ENCODE measurements at regions not wholly inside any gene's neighbourhood (a gene's known extent, or its start where the extent isn't known, plus 50 kb on each side); places are given as distances from the start of the nearest gene placed in this dataset.
"Not testable (repeated sequence)": the region's sequence is repeated elsewhere in the genome, so short reads cannot be mapped to it uniquely, and the experiment has no call there.

DNA sequence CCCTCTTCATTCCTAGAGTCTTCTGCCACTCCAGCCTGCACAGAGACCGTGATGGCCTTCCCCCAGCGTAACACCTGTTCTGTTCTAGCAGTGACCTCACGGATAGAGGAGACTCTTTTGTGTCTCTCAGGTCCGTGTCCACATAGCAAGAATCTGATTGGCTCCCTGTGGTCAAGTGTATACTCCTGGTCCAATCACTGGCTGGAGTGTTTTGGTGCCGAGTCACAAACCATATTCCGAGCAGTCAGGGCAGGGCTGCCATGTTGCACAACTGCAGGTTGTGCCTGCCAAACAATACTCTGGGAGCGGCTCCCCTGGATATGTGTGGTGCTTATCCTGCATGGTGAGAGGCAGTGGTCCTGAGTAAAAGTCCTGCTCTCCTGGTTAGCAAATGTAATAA is 402.4 kb downstream of the KCNRG start:
- no peak for DNase-seq (ENCODE audit: low read depth in 2 of 2)

DNA sequence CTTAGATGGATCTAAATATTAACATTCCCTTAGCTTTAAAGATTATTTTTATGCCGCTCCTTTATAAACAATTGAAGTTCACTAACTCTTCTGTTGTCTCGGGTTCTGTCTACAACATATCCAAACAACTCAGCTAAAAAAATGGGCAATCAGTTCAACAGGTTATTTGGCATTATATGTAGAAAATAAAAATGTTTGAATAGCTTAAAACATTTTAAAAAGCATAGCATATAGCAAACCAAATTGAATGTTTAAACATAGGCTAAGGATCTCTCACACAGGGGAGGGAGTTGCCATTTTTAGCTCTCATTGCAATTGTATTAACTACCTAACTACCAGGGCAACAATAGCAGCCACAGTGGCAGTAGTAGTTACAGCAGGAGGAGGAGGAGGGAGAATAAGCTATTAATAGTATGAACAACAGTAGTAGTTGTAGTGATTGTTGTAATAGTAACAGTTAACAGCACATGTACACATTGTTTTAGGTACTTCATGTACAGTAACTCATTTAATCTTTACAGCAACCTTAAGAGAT is 404.2 kb downstream of the KCNRG start:
- no peak for DNase-seq (ENCODE audit: low read depth in 2 of 2)

DNA sequence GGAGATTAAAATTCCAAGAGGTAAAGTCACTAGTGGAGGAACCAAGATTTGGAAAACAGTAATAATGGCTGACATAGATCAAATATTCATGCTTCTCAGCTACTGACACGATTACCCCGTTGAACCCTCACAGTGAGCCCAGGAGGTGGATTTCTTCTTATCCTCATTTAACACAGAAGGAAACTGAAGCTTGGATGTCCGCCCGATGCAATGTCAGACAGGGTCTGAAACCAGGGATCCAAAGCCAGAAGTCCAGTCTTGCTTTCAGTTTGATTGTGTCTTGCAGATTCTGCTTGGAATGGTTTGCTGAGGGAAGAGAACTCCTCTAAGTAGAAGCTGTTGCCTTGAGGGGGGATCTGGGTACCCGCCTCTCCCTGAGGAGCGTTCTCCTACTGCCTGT is 404.7 kb downstream of the KCNRG start:
- DNase-seq (ENCODE audit: low read depth in 2 of 2): no peak

DNA sequence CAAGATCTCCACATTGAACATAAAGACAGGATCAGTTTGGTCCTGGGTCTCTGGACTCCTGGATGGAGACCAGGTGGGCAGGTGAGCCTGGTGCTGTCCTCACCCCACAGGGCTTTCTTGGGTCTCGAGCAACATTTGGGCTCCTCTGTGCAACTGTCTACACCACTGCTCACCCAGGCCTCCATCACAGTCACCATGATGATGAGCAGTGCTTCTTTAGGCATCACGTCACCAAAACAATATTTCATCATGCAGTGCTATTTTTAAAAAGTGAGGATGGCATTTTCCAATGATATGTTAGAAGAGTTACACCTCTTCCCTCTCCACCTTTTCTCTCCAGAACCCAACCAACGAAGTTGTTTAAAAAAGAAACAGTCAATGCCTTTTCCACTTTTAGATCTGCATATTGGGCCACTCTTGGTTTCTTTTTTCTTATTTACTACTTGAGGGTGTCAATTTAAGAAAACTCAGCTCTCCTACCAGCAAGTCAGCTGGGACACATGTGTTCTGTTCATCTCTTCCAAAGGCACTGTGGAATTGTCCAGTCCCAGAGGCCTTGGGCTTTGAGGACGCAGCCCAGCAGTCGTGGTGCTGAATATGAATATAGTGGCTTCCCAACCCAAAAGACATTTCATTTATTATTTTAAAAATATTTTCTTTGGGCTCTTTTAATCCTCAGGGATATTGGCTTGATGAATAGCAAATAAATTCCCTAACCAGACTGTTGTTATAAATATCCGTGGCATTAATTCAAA is 405.7 kb downstream of the KCNRG start:
- no peak for DNase-seq (ENCODE audit: low read depth in 2 of 2)

DNA sequence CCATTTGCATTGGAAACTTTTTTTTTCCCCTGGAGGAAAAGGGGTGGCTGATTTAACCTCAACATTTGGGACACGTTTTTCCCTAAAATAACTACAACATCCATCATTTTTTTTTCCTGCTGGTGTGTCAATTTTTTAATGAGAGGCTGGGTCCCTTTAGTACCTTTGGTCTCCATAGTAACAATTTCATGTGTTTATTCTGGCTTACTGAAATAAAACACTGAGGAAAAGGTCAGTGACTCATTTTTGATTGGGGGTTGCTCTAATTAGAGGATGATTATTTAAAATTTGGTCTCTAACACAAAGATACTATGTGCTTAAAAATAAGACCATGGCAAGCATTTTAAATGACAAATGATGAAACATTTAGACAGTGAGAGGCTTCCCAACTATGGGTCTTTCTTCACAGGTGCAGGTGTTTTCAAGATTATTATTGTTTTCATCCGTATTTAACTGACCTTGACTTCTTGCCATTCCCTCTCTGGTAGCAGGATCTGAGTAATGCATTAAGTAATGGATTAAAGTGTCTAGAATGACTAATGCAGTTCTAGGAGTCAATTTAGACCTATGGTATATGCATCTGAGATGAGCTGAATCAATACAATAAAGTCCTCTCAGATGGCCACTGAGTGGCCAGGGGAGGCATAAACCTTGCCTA is 406.4 kb downstream of the KCNRG start:
- DNase-seq (ENCODE audit: low read depth in 2 of 2): no peak

DNA sequence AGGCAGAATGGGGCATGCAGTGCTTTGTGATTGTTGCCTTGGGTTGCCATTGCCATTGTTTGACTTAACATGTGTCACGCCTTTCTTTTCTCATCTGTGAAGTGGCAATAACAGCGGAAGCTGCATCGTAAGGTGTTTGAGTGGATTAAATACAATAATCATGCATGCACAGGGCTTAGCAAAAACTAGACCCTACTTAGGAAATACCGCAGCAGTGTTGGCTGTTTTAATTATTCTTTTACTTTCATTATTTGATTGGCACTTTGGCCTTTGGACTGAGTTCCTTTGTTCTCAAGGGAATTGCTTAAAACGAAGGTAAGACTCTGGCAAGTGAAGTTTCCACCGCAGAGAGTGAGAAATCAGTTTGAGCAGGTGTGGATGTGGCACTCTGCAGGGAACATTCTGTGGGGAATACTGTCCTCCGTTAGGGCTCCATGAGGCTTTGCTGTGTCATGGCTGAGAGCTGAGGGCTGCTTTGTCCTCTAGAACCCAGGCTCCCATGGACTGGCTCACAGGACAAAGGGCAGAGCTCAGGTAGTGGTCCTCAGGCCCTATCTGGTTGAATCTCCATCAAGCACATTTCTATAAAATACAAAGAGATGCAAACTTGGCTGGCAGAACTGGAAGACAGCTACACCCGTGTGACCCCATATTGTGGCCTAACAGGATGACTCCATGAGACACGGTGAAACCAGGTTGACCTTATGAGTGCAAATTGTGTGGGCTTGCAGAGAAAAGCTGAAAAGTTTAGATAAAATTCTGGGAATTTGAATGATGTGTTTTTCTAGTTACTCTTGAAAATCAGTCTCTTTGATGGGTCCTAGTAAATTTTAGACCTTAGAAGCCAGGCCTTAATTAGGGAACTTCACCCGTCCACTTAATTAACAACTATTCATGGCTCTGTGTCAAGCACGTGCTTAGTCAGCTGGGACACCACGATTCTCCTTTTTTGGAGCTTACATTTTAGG is 407.2 kb downstream of the KCNRG start:
- DNase-seq (ENCODE audit: low read depth in 2 of 2): no peak

DNA sequence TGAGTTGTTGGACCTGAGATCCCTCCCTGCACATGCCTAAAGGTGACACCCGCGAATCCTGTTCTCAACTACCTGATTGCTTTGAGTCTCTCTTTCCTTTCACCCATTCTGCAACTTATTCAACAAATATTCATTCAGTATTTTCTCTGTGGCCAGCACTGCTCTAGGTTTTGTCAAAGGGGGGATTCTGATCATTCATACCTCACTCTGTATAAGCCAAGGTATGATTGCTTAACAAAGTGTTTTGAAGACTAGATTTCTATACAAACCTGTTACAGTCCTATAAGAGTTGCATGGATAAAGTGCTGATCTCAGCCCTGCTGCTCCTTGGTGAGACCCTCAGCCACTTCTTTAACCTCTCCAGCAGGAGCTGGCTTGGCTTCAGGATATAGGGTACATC is 409.7 kb downstream of the KCNRG start:
- no peak for DNase-seq (ENCODE audit: low read depth in 2 of 2)

DNA sequence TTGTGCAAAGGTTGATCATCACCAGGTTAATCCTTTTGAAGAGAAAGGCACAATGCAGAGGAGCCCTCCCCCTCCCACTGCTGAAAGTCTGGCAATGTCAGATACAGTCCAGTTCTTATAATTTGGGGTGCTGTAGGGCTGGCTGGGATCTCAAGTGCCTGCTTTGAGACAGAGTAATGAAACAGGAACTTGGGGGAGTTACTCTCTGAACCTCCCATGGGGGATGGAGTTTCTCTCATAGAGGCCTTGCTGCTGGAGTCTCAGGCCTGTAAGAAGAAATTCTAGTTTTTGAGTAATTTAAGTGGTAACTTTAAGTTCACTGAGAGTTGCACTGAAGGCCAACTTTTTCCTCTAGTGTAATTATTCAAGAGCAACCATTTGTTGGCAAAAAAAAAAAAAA is 410.5 kb downstream of the KCNRG start:
- no peak for DNase-seq (ENCODE audit: low read depth in 2 of 2)

DNA sequence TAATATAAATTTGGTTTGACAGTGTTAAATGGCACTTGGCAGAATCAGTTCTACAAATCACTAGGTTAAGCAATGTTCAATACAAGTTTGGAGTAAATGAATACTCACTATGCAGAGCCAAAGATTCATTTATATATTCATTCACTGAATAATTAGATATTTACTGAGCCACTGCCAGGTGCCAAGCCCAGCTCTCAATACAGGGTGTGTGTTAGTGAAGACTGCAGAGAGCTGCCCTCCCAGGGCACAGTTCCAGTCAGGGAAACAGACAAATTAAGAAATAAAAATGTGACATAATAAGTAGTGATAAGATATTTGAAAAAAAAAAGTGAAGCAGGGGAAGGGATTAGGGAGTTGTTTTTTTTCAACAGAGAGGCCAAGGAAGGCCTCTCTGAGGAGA is 411.7 kb downstream of the KCNRG start:
- no peak for DNase-seq (ENCODE audit: low read depth in 2 of 2)

DNA sequence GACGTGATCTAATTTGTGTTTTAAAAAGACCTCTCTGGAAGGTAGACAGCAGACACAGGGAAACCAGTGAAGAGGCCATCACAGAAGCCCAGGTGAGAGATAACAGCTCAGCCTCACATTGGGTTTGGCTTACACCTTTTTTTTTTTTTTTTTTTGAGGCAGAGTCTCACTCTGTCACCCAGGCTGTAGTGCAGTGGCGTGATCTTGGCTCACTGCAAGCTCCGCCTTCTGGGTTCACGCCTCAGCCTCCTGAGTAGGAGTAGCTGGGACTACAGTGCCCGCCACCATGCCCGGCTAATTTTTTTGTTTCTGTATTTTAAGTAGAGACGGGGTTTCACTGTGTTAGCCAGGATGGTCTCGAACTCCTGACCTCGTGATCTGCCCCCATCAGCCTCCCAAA is 412.3 kb downstream of the KCNRG start:
- DNase-seq (ENCODE audit: low read depth in 2 of 2): not testable (repeated sequence)

DNA sequence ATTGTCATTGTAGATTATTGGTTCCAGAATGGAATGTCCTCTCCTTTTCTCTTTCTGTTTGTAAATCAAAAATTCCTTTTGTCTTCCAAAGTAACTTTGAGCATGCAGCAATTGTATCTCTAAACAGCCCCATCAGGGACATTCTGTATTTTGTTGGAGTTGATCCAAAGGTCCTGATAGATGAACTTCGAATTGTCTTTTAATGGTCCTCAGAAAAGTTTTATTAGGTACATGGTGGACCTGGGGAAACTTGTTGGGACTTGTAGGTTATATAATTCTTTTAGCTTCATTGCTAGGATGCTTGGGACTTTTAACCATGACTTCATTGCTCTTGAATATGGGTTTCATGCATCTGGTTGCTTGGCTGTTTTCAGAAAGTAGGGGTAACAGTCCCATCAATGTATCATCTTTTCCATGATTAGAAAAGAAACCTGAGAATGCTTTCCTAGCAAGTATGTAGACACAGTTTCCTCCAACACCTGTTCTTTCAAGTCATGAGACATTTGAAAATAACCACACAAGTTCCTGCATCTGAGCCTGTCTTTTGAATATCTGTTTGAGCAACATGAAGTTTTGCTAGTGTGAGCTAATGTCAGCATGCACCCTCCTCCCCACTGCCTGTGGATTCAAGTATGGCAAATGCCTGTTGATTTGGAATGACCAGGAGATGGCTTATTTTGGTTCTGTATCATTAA is 413.1 kb downstream of the KCNRG start:
- no peak for DNase-seq (ENCODE audit: low read depth in 2 of 2)

DNA sequence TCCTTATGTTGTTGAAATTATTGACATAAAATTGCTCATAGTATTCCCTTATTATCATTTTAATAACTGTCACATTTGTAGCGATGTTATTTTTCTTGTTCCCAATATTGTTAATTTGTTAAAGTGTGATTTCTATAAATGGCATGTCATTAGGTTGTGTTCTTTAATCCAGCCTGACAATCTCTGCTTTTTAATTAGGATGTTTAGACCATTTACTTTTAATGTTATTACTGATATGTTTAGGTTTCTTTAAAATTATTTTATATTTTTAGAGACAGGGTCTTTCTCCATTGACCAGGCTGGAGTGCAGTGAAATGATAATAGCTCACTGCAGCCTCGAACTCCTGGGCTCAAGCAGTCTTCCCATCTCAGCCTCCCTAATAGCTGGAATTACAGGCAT is 408.5 kb downstream of the DLEU7 start:
- no peak for DNase-seq (ENCODE audit: low read depth in 2 of 2)

DNA sequence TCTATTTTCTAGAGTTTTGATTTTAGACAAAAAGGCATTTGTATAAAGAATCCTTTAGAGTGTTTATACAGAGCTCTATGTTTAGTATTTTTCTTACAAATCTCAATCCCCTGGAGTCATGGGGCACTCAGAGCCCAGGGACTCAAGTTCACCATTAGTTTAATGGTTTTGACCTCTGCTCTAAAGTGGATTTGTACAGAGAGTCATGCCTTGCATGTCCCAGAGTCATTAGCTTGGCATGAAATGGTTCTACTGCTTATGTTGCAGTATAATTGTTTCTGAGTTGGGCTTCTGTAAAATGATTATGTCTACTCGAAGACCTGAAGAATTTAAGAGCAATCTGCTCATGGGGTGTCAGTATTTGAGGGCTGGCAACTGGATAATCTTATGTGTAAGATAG is 406.2 kb downstream of the DLEU7 start:
- DNase-seq (ENCODE audit: low read depth in 2 of 2): no peak

DNA sequence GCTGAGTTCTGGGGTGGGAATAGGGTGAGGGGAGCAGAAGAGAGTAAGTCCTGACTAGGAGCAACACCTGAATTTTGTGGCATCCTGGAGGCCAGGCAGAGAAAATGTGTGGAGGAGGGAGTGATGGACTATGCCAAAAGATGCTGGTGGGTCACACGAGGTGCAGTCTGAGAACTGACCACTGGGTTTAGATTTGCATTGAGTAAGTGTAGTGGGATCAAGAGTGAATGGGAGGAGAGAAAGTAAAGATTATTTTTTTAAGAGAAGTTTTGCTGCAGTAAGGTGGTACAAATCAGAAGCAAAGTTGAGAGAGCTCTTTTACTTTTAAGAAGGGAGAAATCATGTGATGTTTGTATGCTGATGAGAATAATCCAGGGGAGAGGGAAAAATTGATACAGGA is 405.1 kb downstream of the DLEU7 start:
- no peak for DNase-seq (ENCODE audit: low read depth in 2 of 2)

DNA sequence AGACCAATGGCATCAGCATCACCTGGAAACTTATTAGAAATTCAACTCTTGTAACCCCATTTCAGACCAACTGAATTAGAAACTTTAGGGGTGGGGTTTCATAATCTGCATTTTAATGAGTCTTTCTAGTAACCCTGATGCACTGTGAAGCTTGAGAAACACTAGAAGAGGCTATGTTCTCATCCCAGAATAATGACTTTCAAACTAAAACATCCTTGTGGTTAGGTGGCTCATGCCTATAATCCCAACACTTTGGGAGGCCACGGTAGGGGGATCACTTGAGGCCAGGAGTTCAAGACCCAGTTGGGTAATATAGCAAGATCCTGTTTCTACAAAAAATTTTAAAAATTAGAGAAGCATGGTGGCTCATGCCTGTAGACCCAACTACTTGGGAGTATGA is 402.4 kb downstream of the DLEU7 start:
- DNase-seq (ENCODE audit: low read depth in 2 of 2): no peak

DNA sequence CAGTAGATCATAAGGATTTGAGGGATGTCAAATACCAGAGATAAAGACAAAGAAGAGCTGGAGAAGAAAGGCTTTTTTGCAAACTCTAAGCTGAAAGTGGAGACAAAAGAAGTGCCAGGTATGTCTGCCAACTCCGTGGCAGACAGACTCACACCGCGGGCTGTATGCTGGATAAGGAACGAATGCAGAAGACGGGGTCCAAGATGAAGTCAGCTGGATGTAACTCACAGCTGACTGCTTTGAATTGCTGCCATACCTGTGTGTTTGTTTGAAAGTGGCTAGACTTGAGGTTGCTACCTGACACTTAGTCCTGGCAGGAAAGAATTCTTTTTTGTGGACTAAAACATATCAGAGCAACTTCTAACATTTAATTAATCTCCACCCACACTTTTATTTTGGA is 398.8 kb downstream of the DLEU7 start:
- DNase-seq (ENCODE audit: low read depth in 2 of 2): no peak

DNA sequence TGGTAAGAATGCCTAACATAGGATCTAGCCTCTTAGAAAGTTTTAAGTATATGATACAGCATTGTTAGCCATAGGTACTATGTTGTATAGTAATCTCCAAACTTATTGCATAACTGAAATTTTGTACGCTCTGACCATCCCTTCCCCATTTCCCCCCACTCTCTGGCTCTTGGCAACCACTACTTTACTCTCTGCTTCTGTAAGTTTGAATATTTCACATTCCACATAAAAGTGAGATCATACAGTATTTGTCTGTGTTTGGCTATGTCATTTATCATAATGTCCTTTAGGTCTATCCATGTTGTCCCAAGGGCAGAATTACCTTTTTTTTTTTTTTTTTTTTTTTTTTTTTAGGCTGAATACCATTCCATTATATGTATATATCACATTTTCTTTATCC is 396.9 kb downstream of the DLEU7 start:
- DNase-seq (ENCODE audit: low read depth in 2 of 2): no peak

DNA sequence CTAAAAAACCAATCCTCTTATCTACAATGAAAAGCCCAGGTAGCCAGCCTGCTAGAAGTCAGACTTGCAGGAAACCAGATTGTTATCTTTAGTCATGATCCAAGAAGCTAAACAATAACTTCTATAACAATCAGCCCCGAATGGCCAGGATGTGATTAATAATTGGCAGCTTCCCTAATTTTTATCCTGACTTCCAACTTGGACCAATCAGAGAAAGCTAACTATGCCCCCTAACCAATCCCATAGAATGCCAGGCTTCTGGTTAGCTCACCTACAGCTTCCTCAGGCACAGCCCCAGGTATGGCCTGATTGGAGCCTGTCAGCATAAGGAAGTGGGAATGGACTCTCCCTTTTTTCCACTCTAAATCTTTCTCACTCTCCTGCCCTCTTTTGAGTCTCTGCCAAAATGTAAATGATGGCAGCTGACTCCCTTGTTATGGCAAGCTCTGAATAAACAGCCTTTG is 394.9 kb downstream of the DLEU7 start:
- no peak for DNase-seq (ENCODE audit: low read depth in 2 of 2)

DNA sequence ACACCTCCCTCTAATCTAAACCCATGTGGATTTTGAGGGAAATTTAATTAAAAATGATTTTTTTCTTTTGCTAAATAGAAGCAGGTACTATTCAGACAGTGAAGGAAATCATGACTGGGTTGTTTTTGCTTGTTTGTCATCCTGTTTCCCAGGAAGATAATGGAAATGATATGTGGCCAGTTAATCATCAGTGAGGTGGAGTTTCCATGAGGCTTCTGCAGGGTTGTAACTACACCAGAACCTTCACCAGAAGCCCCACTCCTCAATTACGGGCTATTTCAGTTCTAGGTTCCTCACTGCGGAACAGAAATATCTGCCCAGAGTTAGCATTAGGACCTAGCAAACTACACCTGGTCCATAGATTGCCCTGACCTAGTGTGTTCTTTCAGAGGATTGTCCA is 394.0 kb downstream of the DLEU7 start:
- no peak for DNase-seq (ENCODE audit: low read depth in 2 of 2)

DNA sequence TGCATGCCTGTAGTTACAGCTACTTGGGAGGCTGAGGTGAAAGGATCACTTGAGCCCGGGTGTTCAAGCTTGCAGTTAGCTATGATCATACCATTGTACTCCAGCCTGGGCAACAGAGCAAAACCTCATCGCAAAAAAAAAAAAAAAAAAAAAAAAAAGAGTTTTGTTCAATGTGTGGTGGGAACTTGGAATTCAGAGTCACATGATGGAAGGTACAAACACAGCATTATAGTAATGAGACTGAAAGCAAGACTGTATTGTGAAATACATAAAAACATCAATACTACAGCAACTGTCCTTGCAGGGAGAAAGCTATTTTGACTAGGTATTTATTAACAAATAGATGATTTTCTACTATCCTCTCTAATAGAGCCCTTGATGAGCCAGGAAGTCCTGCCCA is 393.2 kb downstream of the DLEU7 start:
- DNase-seq (ENCODE audit: low read depth in 2 of 2): no peak

DNA sequence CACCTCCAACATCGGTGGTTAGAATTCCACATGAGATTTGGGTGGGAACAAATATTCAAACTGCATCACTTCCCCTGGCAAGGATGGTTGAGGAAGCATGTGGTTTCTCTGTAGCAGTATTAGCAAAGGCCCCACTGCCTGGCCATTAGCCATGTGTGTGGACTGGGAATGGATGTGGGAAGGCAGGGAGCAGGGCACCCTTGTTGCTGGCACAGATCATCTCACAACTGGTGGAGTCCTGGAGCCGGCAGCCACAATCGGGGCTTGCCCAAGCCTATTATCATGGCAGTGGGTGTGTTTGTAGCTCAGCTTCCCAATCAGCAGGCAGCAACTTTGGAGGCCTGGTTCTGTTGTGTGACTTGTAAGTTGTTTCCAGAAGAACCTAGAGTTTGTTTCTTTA is 391.9 kb downstream of the DLEU7 start:
- no peak for DNase-seq (ENCODE audit: low read depth in 2 of 2)

DNA sequence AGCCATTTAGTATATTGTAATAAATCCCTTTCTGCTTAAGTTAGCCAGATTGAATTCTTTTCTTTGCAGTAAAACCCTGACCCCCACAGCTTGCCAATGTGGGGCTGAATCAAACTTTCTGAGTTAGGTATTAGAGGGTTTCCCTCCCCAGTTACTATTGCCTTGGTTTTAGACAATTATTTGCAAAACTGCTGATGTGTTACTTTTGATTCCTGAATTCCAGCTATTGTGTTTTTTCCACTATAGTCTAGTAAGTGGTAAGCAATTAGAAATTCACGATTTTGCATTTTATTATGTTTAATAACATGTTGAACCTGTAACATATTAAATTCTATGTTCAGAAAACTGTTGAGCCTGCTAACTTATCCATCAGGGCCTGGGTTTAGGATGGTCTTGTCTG is 391.5 kb downstream of the DLEU7 start:
- no peak for DNase-seq (ENCODE audit: low read depth in 2 of 2)
